ENCODE measurements at regions not wholly inside any gene's neighbourhood (a gene's known extent, or its start where the extent isn't known, plus 50 kb on each side); places are given as distances from the start of the nearest gene placed in this dataset.

GRCh38 chr4:181982856-181983255 lies 260.3 kb upstream of the TENM3 start:
- intact Hi-C loops (cut with DNase I), result no loop called here
- Histone ChIP-seq H3K36me3 (no peaks in the 10 kb centered on the region), H3K4me1 (no peaks in the 10 kb centered on the region), H3K9me3 (no peaks in the 10 kb centered on the region), H3K27me3 (no peaks in the 10 kb centered on the region), H3K27ac (no peak overlapping the region), H3K4me3 (no peak overlapping the region)
- DNase-seq, result no peak
- no peak for ATAC-seq
- no peak for TF ChIP-seq CTCF (IDR thresholded peaks at IDR 0.05)

GRCh38 chr4:181987392-181987791 lies 255.8 kb upstream of the TENM3 start:
- H3K4me3 ChIP-seq, result no peak overlapping the region
- TF ChIP-seq CTCF (IDR thresholded peaks at IDR 0.05), result no peak
- H3K36me3 ChIP-seq, result no peaks in the 10 kb centered on the region
- H3K27ac ChIP-seq, result no peak overlapping the region
- no peak for ATAC-seq
- no peak for DNase-seq
- H3K27me3 ChIP-seq, result no peaks in the 10 kb centered on the region
- no peaks in the 10 kb centered on the region for H3K9me3 ChIP-seq
- H3K4me1 ChIP-seq, result no peaks in the 10 kb centered on the region
- intact Hi-C loops (cut with DNase I), result no loop called here

GRCh38 chr4:181989071-181989470 lies 254.1 kb upstream of the TENM3 start:
- intact Hi-C loops (cut with DNase I), result no loop called here
- Histone ChIP-seq H3K27ac (no peak overlapping the region), H3K4me1 (no peaks in the 10 kb centered on the region), H3K4me3 (no peak overlapping the region), H3K9me3 (no peaks in the 10 kb centered on the region), H3K27me3 (no peaks in the 10 kb centered on the region), H3K36me3 (no peaks in the 10 kb centered on the region)
- TF ChIP-seq CTCF (IDR thresholded peaks at IDR 0.05), result no peak
- no peak for DNase-seq
- ATAC-seq, result no peak

- intact Hi-C loops (cut with DNase I), result no loop called here
- Histone ChIP-seq H3K4me1 (no peaks in the 10 kb centered on the region), H3K9me3 (no peaks in the 10 kb centered on the region), H3K27ac (no peak overlapping the region), H3K27me3 (no peaks in the 10 kb centered on the region), H3K4me3 (no peak overlapping the region), H3K36me3 (no peaks in the 10 kb centered on the region)
- no peak for ATAC-seq
- TF ChIP-seq CTCF (IDR thresholded peaks at IDR 0.05), result no peak
- no peak for DNase-seq
Observed at GRCh38 chr4:181991369-181992108, 251.7 kb upstream of the TENM3 start.

- intact Hi-C loops (cut with DNase I), result no loop called here
- H3K36me3 ChIP-seq, result no peaks in the 10 kb centered on the region
- DNase-seq (no peak), ATAC-seq (no peak)
- H3K4me1 ChIP-seq, result no peaks in the 10 kb centered on the region
- no peak overlapping the region for H3K27ac ChIP-seq
- H3K9me3 ChIP-seq, result no peaks in the 10 kb centered on the region
- no peaks in the 10 kb centered on the region for H3K27me3 ChIP-seq
- no peak for TF ChIP-seq CTCF (IDR thresholded peaks at IDR 0.05)
- no peak overlapping the region for H3K4me3 ChIP-seq
Observed at GRCh38 chr4:181998398-181999295, 244.6 kb upstream of the TENM3 start.
